Caco-2 (cell line): ENCODE measurements at regions not wholly inside any gene's neighbourhood (a gene's known extent, or its start where the extent isn't known, plus 50 kb on each side); places are given as distances from the start of the nearest gene placed in this dataset.

Source experiments
- BruUV-seq: library from RNA; stranded (reverse); fragments of 400-500 nt; replicated peaks from 2 replicates; lab custom pipeline; 2021; lab: Mats Ljungman, UMichigan
- CTCF ChIA-PET: fragments of 300-600 bp; sonication (Branson Sonifier 250); formaldehyde crosslinking; loops from one replicate; lab custom pipeline; 2022; ENCODE audit warnings: antibody characterized with exemption; lab: Charles Lee
- POLR2A ChIA-PET: fragments of 300-600 bp; sonication (Branson Sonifier 250); formaldehyde crosslinking; loops from one replicate; lab custom pipeline; 2022; ENCODE audit warnings: antibody characterized with exemption; lab: Charles Lee
- DNase-seq, 2 experiments: peaks; one replicate each; pipeline versions ENCODE4 v3.0.0 to v3.0.0-alpha.2; 2020 to 2022
- H3K27me3 ChIP-seq: replicated peaks from 2 replicates; pipeline ENCODE4 v1.6.0; 2011; ENCODE audit warnings: low read length; ENCODE audit not compliant: control insufficient read depth, insufficient read depth
- H3K36me3 ChIP-seq: 2 replicates; pipeline ENCODE4 v1.5.1; 2011; ENCODE audit warnings: low read length; ENCODE audit not compliant: control insufficient read depth, insufficient read depth
- H3K4me1 ChIP-seq: fragments of 250-450 bp; sonication (Bioruptor Pico); 2 replicates; pipeline ENCODE4 v1.5.1; 2020; ENCODE audit warnings: mild to moderate bottlenecking
- H3K4me3 ChIP-seq: 2 replicates; pipeline ENCODE4 v1.5.1; 2011; ENCODE audit warnings: low read depth, mild to moderate bottlenecking, control low read depth, low read length
- H3K9me3 ChIP-seq: fragments of 250-450 bp; sonication (Bioruptor Pico); 2 replicates; pipeline ENCODE4 v1.5.1; 2020; ENCODE audit warnings: mild to moderate bottlenecking, moderate library complexity
- H3K27ac Mint-ChIP-seq: one replicate; pipeline ENCODE4 v1.8.0; 2022; ENCODE audit warnings: mixed read lengths; ENCODE audit not compliant: unreplicated experiment
- H3K27me3 Mint-ChIP-seq: one replicate; pipeline ENCODE4 v1.8.0; 2022; ENCODE audit warnings: mixed read lengths; ENCODE audit not compliant: insufficient read depth, unreplicated experiment
- H3K36me3 Mint-ChIP-seq: one replicate; pipeline ENCODE4 v1.8.0; 2022; ENCODE audit warnings: mild to moderate bottlenecking, mixed read lengths; ENCODE audit not compliant: insufficient read depth, unreplicated experiment
- H3K4me1 Mint-ChIP-seq: one replicate; pipeline ENCODE4 v1.8.0; 2022; ENCODE audit warnings: low read depth, mixed read lengths; ENCODE audit not compliant: unreplicated experiment
- H3K4me3 Mint-ChIP-seq: one replicate; pipeline ENCODE4 v1.8.0; 2022; ENCODE audit warnings: mild to moderate bottlenecking, moderate library complexity, mixed read lengths; ENCODE audit not compliant: unreplicated experiment
- H3K9me3 Mint-ChIP-seq: one replicate; pipeline ENCODE4 v1.8.0; 2022; ENCODE audit warnings: mixed read lengths; ENCODE audit not compliant: unreplicated experiment
- CTCF ChIP-seq, 2 experiments: fragments of 200-600 bp in 1 of 2; IDR thresholded peaks; 1 replicate in 1 of 2; 2 replicates in 1 of 2; pipeline versions ENCODE4 v1.5.1 to v1.8.0; 2011 to 2022; ENCODE audit warnings: antibody characterized with exemption in 1 of 2, control low read depth in 1 of 2, inconsistent platforms in 1 of 2, low read depth in 1 of 2, low read length in 1 of 2, mild to moderate bottlenecking in 1 of 2, moderate library complexity in 1 of 2; ENCODE audit not compliant: insufficient read depth in 1 of 2, severe bottlenecking in 1 of 2, unreplicated experiment in 1 of 2
- intact Hi-C: fragments of 100-400 bp; cut with micrococcal nuclease; formaldehyde crosslinking; loops from one replicate; pipeline ENCODE4 v1.10.0; 2022; ENCODE audit not compliant: unreplicated experiment

- Mint-ChIP-seq H3K4me1 (no peaks in the 10 kb centered on the region), H3K27ac (no peak overlapping the region), H3K4me3 (no peak overlapping the region), H3K36me3 (no peaks in the 10 kb centered on the region), H3K27me3 (peaks cover 9% of the 10 kb centered on the region), H3K9me3 (peaks cover 7% of the 10 kb centered on the region)
- H3K4me1 ChIP-seq = no peaks in the 10 kb centered on the region
- intact Hi-C loops = loop anchor here (1.0 to 10.0 kb wide), 4 partner anchors 59 to 997 kb away; no protein-coding TSS in a partner anchor
- BruUV-seq = no TSS peak
- no peaks in the 10 kb centered on the region for H3K36me3 ChIP-seq
- H3K9me3 ChIP-seq = no peaks in the 10 kb centered on the region
- H3K4me3 ChIP-seq = no peak overlapping the region
- DNase-seq = peak in 1 of 2 experiments; percentile 43
- ChIA-PET CTCF (no interaction called here), POLR2A (no interaction called here)
- peaks cover 1% of the 10 kb centered on the region; the same call in 1 of the 2 replicates for H3K27me3 ChIP-seq
- TF ChIP-seq CTCF (IDR thresholded peaks at IDR 0.05; ENCODE audit: insufficient read depth in 1 of 2, low read depth in 1 of 2, low read length in 1 of 2, severe bottlenecking in 1 of 2, unreplicated experiment in 1 of 2) = peak; percentile 81 to 82
Observed at GRCh38 chr11:11789735-11790369, 51.9 kb upstream of the USP47 start.

- Histone ChIP-seq H3K4me1 (no peaks in the 10 kb centered on the region), H3K27me3 (no peaks in the 10 kb centered on the region), H3K36me3 (no peaks in the 10 kb centered on the region), H3K4me3 (no peak overlapping the region), H3K9me3 (no peaks in the 10 kb centered on the region)
- intact Hi-C loops = loop anchor here (2.0 kb wide), 2 partner anchors 61 to 995 kb away; no protein-coding TSS in a partner anchor
- TF ChIP-seq CTCF (IDR thresholded peaks at IDR 0.05; ENCODE audit: insufficient read depth in 1 of 2, low read depth in 1 of 2, low read length in 1 of 2, severe bottlenecking in 1 of 2, unreplicated experiment in 1 of 2) = no peak
- CTCF ChIA-PET = interaction anchor here (0.6 to 2.0 kb wide), 12 partner anchors 15 to 854 kb away, joined by 3 to 15 read pairs (median 4); partner anchors contain the start of gene GALNT18
- Mint-ChIP-seq H3K4me1 (no peaks in the 10 kb centered on the region), H3K27ac (no peak overlapping the region), H3K9me3 (peaks cover 7% of the 10 kb centered on the region), H3K4me3 (no peak overlapping the region), H3K36me3 (no peaks in the 10 kb centered on the region), H3K27me3 (peaks cover 11% of the 10 kb centered on the region)
- BruUV-seq = no TSS peak
- no peak for DNase-seq
- POLR2A ChIA-PET = no interaction called here
Observed at GRCh38 chr11:11788063-11788710, 53.6 kb upstream of the USP47 start.

GRCh38 chr11:11787305-11788062 lies 54.3 kb upstream of the USP47 start:
- H3K36me3 ChIP-seq = no peaks in the 10 kb centered on the region
- no peaks in the 10 kb centered on the region for H3K27me3 ChIP-seq
- peaks cover 7% of the 10 kb centered on the region for H3K9me3 Mint-ChIP-seq
- H3K4me3 ChIP-seq = no peak overlapping the region
- H3K27ac Mint-ChIP-seq = no peak overlapping the region
- POLR2A ChIA-PET = no interaction called here
- H3K27me3 Mint-ChIP-seq = peaks cover 9% of the 10 kb centered on the region
- no peaks in the 10 kb centered on the region for H3K36me3 Mint-ChIP-seq
- no peak overlapping the region for H3K4me3 Mint-ChIP-seq
- H3K9me3 ChIP-seq = no peaks in the 10 kb centered on the region
- CTCF ChIA-PET = interaction anchor here (0.6 to 2.0 kb wide), 14 partner anchors 15 to 854 kb away, joined by 3 to 15 read pairs (median 4); partner anchors contain the start of gene GALNT18
- peak; percentile 76 to 85 for TF ChIP-seq CTCF (IDR thresholded peaks at IDR 0.05; ENCODE audit: insufficient read depth in 1 of 2, low read depth in 1 of 2, low read length in 1 of 2, severe bottlenecking in 1 of 2, unreplicated experiment in 1 of 2)
- peak; percentile 69 to 78 for DNase-seq
- intact Hi-C loops = loop anchor here (1.0 to 2.0 kb wide), 9 partner anchors 61 to 1017 kb away; no protein-coding TSS in a partner anchor
- no peaks in the 10 kb centered on the region for H3K4me1 Mint-ChIP-seq
- no TSS peak for BruUV-seq
- H3K4me1 ChIP-seq = no peaks in the 10 kb centered on the region
